SW 1271 (cell line): ENCODE measurements at regions not wholly inside any gene's neighbourhood (a gene's known extent, or its start where the extent isn't known, plus 50 kb on each side); places are given as distances from the start of the nearest gene placed in this dataset.

Source experiments
- DNase-seq, 2 experiments: peaks; one replicate each; lab custom pipeline; 2025; lab: John Stamatoyannopoulos, UW

- DNase-seq: no peak
Measured at GRCh38 chr3:36193448-36193847, 186.9 kb upstream of the STAC start.

- DNase-seq: no peak
Measured at GRCh38 chr3:36196058-36196457, 184.2 kb upstream of the STAC start.

- no peak for DNase-seq
Measured at GRCh38 chr3:36197151-36197550, 183.2 kb upstream of the STAC start.

GRCh38 chr3:36201546-36201945 is 178.8 kb upstream of the STAC start:
- DNase-seq: no peak

- no peak for DNase-seq
Measured at GRCh38 chr3:36206956-36207580, 173.2 kb upstream of the STAC start.

- DNase-seq: peak in 1 of 2 experiments; percentile 4
Measured at GRCh38 chr3:36210840-36211651, 169.3 kb upstream of the STAC start.

GRCh38 chr3:36211652-36211999 is 168.7 kb upstream of the STAC start:
- no peak for DNase-seq

- DNase-seq: no peak
Measured at GRCh38 chr3:36212251-36212650, 168.1 kb upstream of the STAC start.

- no peak for DNase-seq
Measured at GRCh38 chr3:36214460-36214859, 165.8 kb upstream of the STAC start.

GRCh38 chr3:36215241-36215640 is 165.1 kb upstream of the STAC start:
- no peak for DNase-seq

GRCh38 chr3:36219398-36219797 is 160.9 kb upstream of the STAC start:
- DNase-seq: no peak

GRCh38 chr3:36220173-36220572 is 160.1 kb upstream of the STAC start:
- no peak for DNase-seq

GRCh38 chr3:36221975-36222374 is 158.3 kb upstream of the STAC start:
- DNase-seq: no peak

GRCh38 chr3:36227980-36228379 is 152.3 kb upstream of the STAC start:
- DNase-seq: no peak

- DNase-seq: no peak
Measured at GRCh38 chr3:36229496-36229895, 150.8 kb upstream of the STAC start.

- no peak for DNase-seq
Measured at GRCh38 chr3:36232797-36233489, 147.4 kb upstream of the STAC start.

- DNase-seq: peak in 1 of 2 experiments; percentile 43
Measured at GRCh38 chr3:36244728-36245127, 135.6 kb upstream of the STAC start.

- DNase-seq: no peak
Measured at GRCh38 chr3:36248374-36248773, 131.9 kb upstream of the STAC start.

- DNase-seq: no peak
Measured at GRCh38 chr3:36250191-36250590, 130.1 kb upstream of the STAC start.

- no peak for DNase-seq
Measured at GRCh38 chr3:36257158-36257852, 123.0 kb upstream of the STAC start.

GRCh38 chr3:36258421-36258820 is 121.9 kb upstream of the STAC start:
- no peak for DNase-seq

- no peak for DNase-seq
Measured at GRCh38 chr3:36259580-36259979, 120.7 kb upstream of the STAC start.

- no peak for DNase-seq
Measured at GRCh38 chr3:36269274-36269673, 111.0 kb upstream of the STAC start.
